GM10266 (cell line): ENCODE measurements at regions not wholly inside any gene's neighbourhood (a gene's known extent, or its start where the extent isn't known, plus 50 kb on each side); places are given as distances from the start of the nearest gene placed in this dataset.

Experiments used
- DNase-seq: peaks from one replicate; pipeline ENCODE4 v3.0.0; 2012; ENCODE audit errors: extremely low spot score
- CTCF ChIP-seq: IDR thresholded peaks from 2 replicates; pipeline ENCODE4 v1.5.1; 2012; ENCODE audit warnings: mild to moderate bottlenecking, low read depth; ENCODE audit not compliant: control insufficient read depth, insufficient read depth; ENCODE audit errors: missing control alignments

DNA sequence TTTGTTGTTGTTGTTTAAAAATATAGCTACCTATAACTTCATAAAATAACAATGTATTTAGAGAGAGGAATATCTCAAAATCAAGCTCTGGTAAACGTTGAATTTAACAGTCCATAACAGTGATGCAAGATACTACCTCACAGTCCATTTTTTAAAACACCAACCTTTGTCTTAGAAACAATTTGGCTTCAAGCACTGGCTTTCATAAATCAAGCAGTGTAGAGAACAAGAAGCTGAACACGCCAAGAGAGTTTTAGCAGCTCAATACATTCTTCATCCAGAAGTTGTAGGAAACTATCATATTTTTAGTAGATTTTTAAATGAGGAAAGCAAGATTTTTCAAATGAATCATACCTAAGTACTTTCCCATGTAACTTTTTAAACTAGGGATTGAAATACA lies 334.3 kb upstream of the ADAMTS5 start:
- no peak for DNase-seq
- TF ChIP-seq CTCF, result no peak

DNA sequence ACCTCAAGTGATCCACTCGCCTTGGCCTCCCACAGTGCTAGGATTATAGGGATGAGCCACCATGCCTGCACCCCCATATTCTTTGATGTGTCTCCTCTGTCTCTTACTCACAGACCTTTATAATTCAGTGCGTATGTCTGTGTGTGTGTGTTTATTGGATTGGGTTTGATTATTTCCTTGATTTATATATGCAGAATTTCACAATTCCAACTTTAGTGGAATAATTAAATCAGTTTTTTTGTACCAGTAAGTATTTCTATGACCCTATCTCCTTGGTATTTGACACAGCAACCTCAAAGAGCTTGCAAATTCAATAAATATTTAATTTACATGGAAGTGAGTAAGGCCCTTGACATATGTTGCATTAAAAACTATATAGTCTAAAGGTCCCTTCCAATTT lies 333.9 kb upstream of the ADAMTS5 start:
- no peak for TF ChIP-seq CTCF
- DNase-seq, result no peak

DNA sequence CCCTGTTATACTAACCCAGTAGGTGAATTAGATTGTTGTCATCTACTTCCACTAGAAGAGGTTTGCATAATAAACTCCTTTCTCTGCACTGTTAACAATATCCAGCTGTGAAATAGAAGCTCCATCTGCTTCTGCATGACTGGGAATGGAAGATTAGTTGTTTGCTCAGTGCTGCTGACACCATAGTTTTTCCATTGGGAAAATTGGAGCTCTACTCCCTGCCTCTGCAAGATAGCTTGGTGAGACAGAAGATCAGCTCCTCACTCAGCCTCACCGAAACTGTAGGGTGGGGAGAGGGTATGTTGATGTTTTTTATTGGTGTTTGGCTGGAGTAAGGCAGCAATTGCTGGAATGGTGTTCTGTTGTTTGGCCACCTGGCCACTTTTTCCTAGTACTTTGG lies 331.6 kb upstream of the ADAMTS5 start:
- no peak for TF ChIP-seq CTCF
- DNase-seq, result no peak

DNA sequence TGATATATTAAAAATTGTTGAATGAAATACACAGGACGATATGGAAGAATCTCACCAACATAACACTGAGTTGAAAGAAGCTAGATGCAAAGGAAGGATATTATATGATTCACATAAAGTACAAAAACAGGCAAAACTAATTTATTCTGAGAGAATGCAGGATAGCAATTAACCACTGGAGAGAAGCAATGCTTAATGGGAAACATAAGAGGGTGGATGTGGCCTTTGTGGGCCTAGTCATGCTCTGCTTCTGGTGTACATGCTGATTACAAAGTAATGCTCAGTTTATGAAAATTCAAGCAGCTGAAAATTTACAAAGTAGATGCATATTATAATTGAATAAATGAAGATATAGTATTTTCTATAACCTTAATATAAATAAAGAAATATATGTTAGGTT lies 326.4 kb upstream of the ADAMTS5 start:
- DNase-seq, result no peak
- no peak for TF ChIP-seq CTCF

DNA sequence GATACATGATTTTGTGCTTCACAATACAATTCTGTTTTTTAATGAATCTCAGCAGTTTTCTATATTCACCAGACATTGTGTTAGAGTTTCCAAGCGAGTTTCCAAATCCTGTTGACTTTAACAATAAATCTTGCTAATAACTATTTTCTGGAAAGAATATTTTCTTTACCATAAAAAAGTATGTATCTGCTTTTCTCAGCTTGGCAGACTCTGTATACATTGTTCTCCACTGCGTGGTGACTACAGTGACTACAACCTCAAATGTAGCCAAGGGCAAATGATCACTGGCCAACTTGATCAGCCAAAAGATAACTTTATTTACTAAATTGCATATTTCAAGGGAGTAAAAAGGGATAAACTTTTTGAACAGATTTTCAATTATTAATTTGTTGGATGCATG lies 325.9 kb upstream of the ADAMTS5 start:
- TF ChIP-seq CTCF, result no peak
- DNase-seq, result no peak

DNA sequence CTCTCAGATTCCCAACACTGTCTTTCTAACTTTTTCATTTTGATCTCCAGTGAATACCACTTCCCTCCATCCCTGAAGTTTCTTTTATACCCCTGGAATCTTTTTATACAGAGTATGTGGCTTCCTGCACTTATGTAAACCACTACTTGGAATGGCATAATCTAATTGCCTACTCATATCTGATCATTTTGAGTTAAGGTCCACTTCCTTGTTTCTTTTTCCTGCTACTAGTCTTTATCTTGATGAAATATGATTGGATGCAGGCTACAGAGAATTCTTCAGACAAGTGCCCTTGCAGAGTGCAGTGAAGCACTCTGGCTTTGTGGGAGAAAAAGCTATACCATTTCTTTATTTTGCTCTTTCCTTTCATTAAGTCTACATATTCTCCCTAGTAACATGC lies 325.3 kb upstream of the ADAMTS5 start:
- no peak for TF ChIP-seq CTCF
- no peak for DNase-seq

- no peak for TF ChIP-seq CTCF
Measured at GRCh38 chr21:27291006-27291405, 324.1 kb upstream of the ADAMTS5 start.

More at GRCh38 chr21:27291006-27291405, 324.1 kb upstream of the ADAMTS5 start:
- DNase-seq, result no peak
